Retina (tissue), 1 donor: ENCODE measurements at regions not wholly inside any gene's neighbourhood (a gene's known extent, or its start where the extent isn't known, plus 50 kb on each side); places are given as distances from the start of the nearest gene placed in this dataset.

Experiments used
- DNase-seq: peaks from one replicate; pipeline ENCODE4 v3.0.0-alpha.2; 2016

GRCh38 chr2:40507432-40507831, 55.5 kb upstream of the SLC8A1 start:
- no peak for DNase-seq

GRCh38 chr2:40510304-40510703, 58.4 kb upstream of the SLC8A1 start:
- no peak for DNase-seq

DNA sequence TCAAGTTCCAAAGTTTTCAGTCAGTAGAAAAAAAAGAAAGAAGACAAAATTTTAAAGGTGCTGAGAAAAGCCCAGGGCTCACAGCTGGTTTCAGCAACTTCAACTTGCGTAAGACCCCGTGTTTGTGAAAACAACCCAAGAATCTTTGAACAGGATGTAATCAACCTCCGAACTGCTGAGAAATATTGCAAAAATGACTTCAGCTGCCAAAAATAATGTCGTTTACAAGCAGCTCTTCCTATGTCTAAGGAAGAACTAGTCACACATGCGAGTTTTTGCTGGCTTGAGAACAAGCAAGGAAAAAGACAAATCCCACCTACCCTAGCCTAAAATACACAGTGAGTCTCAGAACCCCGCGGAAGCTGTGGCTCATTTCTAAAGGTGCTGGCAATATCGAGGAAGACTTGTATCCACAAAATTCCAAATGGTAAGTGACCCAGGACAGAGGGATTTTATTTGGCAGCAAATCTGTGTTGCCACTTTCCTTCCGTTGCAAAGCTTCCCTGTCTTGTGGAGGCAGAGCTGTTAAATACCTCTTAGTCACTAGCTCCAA, 59.8 kb upstream of the SLC8A1 start:
- DNase-seq, result no peak

GRCh38 chr2:40512256-40512655, 60.4 kb upstream of the SLC8A1 start:
- DNase-seq, result no peak

- DNase-seq, result no peak
Observed at GRCh38 chr2:40513201-40513600, 61.3 kb upstream of the SLC8A1 start.

- no peak for DNase-seq
Observed at GRCh38 chr2:40516604-40517003, 64.7 kb upstream of the SLC8A1 start.

GRCh38 chr2:40528564-40528963, 76.7 kb upstream of the SLC8A1 start:
- DNase-seq, result no peak

DNA sequence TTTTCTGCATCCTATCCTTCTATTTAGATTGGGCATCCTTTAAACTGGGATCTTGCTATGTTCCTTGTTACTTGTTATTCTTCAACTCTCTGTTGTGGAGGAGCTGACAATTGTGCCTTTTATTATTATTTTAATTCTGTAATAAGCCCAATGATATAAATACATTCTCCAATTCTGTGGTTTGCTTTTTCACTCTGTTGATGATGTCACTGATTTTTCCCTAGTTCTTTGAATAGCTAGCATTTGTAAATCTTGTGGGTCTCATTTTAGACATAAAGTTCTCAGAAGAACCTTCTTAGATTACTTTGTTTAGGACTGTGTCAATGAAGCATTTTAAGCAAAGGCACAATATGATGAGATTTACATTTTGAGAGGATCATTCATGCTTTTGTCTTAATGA, 79.5 kb upstream of the SLC8A1 start:
- no peak for DNase-seq

DNA sequence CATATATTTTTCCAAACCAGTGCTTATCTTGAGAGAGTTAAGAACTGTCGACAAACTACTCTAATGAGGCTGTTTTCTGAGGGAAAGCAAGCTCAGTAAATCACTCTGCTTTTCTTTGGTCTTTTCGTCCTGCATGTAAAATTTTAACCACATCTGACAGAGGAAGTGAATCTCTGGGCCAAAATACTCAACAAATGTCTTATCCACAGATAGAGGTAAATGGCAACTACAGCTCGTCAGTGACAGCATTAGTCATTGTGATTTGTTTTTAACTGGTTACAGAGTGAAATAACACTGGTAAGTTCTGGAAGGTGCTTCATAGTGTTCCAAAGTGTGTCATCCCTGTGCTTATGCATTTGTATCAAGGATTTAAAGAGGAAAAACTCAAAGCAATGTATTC, 82.6 kb upstream of the SLC8A1 start:
- no peak for DNase-seq

DNA sequence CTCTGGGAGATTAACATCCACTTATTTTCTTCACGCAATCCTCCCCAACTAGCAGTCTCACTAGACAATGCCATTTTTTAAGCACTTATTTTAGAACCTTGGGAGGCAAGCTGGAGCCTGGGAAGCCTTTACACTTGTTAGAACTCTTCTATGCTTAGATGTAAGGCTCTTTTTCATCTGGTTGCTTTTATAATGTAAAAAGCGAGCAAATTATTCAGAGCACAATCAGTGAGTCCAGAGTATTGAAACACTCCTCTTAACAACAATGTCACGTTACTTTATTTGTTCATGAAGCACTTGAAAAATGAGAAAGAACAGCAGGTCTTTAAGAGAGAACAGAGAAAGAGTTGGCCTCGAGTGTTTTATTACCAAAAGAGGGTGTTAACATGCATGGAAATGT, 84.1 kb upstream of the SLC8A1 start:
- DNase-seq, result no peak

DNA sequence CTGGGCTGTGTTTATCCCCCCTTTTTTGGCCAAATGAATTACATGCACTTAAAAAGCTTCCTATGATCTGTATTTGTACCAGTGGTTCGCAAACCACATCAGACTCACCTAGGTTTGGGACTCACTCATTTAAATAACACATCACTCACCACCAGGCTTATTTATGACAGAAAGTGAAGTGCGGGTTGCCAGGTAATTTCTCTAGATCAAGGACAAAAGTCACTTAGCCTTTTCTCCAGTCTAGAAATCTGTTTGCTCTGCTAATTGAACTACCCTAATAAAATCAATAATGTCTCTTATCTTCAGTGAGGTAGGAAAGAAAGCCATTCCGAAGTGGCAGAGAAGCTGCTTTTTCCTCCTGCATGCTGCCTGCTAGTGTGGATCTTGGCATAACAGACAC, 88.1 kb upstream of the SLC8A1 start:
- no peak for DNase-seq

- no peak for DNase-seq
Observed at GRCh38 chr2:40543381-40543780, 91.5 kb upstream of the SLC8A1 start.

- DNase-seq, result no peak
Observed at GRCh38 chr2:40544072-40544471, 92.2 kb upstream of the SLC8A1 start.

- DNase-seq, result no peak
Observed at GRCh38 chr2:40545645-40546044, 93.8 kb upstream of the SLC8A1 start.

- no peak for DNase-seq
Observed at GRCh38 chr2:40546439-40547191, 94.7 kb upstream of the SLC8A1 start.

GRCh38 chr2:40548521-40548920, 96.6 kb upstream of the SLC8A1 start:
- no peak for DNase-seq

GRCh38 chr2:40550085-40550484, 98.2 kb upstream of the SLC8A1 start:
- no peak for DNase-seq

DNA sequence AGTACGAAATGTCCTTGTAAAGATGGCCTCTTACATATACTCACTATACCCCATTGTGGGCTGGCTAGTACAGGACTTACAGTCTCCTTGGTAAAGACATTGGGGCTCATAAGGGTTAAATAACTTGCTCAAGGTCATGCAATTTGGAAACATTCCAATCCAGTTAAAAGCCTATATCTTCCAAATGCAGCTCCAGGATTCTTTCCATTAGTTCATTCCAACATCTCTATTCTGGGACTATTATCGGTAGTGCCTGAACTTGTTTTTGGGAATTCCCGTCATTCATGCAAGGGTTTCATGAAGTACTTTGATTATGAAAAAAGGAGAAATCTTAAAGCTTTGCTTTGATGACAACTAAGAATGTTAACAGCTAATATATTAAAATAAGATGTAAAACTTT, 99.2 kb upstream of the SLC8A1 start:
- no peak for DNase-seq

GRCh38 chr2:40554665-40555294, 102.9 kb upstream of the SLC8A1 start:
- DNase-seq, result peak; percentile 44

DNA sequence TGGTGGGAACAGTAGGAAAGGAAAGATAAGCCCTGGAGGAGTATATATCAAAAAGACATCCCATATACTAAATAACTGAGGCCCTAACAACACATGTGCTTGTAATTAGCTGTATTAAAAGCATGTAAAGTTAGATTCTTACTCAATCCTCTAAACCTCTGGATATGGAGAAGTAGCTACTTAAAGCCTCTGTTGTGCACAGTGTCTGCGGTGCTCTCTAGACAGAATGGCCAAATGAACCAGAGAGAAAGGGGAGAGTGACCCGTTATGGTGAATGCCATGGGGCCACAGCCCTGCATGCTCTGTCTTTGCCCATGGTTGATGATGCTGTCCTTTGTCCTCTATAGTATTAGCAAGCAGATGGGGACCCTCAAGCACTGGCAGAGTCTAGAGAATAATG, 104.4 kb upstream of the SLC8A1 start:
- DNase-seq, result no peak

- DNase-seq, result no peak
Observed at GRCh38 chr2:40556739-40557138, 104.8 kb upstream of the SLC8A1 start.

- DNase-seq, result no peak
Observed at GRCh38 chr2:40558761-40559160, 106.9 kb upstream of the SLC8A1 start.

DNA sequence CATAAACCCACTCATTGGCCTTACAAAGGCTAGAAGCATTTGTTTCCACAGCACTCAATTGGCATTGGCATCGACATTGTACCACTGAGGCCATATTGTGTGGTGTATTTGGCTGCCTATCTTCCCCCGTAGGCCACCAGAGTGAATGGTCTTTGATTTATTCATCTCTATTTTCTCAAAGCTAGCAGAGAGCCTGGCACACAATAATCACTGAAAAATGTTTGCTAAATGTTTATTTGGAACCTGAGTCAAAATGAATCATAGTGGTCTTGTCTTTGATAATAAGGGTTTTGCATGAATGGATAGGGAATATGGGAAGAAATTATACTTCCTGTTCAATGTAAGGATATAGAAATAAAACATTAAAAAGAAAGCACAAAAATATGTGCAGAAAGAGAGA, 107.3 kb upstream of the SLC8A1 start:
- no peak for DNase-seq

DNA sequence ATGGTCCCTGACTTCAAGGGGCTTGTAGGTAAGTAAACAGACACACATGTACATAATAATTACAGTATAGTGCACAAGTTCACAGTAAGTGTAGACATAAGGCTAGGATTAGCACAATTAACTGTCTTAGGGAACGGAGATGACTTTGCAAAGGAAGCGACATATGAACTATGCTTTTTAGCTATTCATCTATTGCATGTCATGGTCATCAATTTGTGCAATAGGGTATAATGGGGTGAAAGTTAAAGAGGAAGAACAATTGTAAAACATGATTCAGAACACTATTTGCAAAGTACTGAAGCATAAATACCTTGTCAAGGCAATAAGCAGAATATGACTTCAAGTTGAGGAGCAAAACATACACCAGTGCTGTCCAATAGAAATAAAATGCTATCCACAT, 112.3 kb upstream of the SLC8A1 start:
- no peak for DNase-seq

- DNase-seq, result no peak
Observed at GRCh38 chr2:40579247-40579646, 127.4 kb upstream of the SLC8A1 start.
